ENCODE measurements at regions not wholly inside any gene's neighbourhood (a gene's known extent, or its start where the extent isn't known, plus 50 kb on each side); places are given as distances from the start of the nearest gene placed in this dataset.

- DNase-seq (ENCODE audit: extremely low spot score), result no peak
- Histone ChIP-seq H3K9me3 (peaks cover 0 to 10% (median 6%) of the 10 kb centered on the region in 4 donors), H3K27me3 (no peaks in the 10 kb centered on the region), H3K4me1 (peaks cover 0 to 12% (median 2%) of the 10 kb centered on the region in 4 donors), H3K36me3 (no peaks in the 10 kb centered on the region), H3K4me3 (no peak overlapping the region), H3K27ac (replicated peaks in 1 of 4) (no peak overlapping the region)
- intact Hi-C loops (cut with DNase I), result no loop called here
- no peak for TF ChIP-seq POLR2AphosphoS5 (IDR thresholded peaks at IDR 0.05)
- no peak for TF ChIP-seq EP300 (IDR thresholded peaks at IDR 0.05)
- TF ChIP-seq POLR2A (IDR thresholded peaks at IDR 0.05; ENCODE audit: low read depth), result no peak
- TF ChIP-seq CTCF (IDR thresholded peaks at IDR 0.05), result no peak
- 48% methylated on average over 4 of the region's 4 CpGs for WGBS
These were observed 214.6 kb downstream of the HDGFL1 start for GRCh38 chr6:22783931-22784330.

DNA sequence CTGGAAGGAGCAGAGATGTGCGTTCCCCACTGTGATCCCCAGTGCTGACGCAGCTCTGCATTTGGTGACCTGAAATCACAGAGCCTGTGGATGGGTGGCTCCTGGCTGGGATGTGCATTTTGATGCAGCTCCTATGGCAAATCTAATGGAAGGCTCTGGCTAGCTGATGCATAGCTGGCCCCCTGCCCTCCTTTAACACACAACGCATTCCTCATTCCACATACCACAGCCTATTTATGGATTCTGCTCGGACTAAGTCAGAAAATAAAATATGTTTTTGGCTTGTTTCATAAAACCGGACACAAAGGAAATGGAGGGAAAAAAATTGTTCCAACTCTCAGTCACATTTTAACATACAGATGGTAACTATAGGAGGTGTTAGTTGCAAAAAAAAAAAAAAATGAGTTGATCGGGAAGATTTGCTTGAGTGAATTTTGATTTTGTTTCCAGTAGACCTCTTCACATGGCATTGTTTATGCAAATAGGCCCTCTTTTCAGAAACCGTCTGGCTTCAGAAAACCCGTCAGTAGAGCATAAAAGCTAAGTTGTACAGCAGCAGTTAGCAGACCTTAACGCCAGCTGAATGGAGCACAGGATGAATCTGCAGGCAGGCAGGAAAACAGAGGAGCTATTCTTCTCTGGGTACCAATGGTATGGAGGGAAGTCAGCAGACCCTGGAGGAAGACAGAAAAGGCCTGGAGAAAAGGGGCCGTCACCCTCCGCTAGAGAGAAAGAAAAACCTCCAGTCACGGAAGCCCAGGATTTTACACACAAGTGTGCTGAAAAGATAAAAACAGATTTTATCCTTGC is 215.4 kb downstream of the HDGFL1 start:
- no peak for DNase-seq (ENCODE audit: extremely low spot score)
- Histone ChIP-seq H3K27ac (replicated peaks in 1 of 4) (no peak overlapping the region), H3K36me3 (no peaks in the 10 kb centered on the region), H3K4me3 (no peak overlapping the region), H3K4me1 (peaks cover 0 to 12% (median 2%) of the 10 kb centered on the region in 4 donors), H3K27me3 (no peaks in the 10 kb centered on the region), H3K9me3 (peaks cover 0 to under 1% (median 0%) of the 10 kb centered on the region in 4 donors)
- TF ChIP-seq POLR2A (IDR thresholded peaks at IDR 0.05; ENCODE audit: low read depth) (no peak), CTCF (IDR thresholded peaks at IDR 0.05) (no peak), EP300 (IDR thresholded peaks at IDR 0.05) (no peak), POLR2AphosphoS5 (IDR thresholded peaks at IDR 0.05) (no peak)
- 52% methylated on average over 12 of the region's 12 CpGs for WGBS
- intact Hi-C loops (cut with DNase I), result no loop called here

DNA sequence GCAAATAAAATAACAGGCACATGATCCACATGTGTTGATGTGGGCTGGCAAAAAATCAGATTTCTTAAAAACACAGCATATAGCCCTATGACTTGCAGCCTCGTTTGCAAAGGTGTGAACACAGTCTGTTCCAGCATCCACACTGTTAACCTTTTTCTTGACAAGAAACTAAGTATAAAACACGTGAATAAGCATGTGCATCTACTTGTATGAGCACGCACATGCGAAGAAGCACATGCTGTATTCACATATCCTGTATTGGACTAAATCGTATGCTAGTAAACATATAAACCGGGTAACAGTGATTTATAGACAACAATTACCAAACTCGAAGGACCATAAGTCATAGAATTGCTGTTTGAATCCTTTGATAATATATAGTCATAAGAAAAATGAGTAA is 218.7 kb downstream of the HDGFL1 start:
- Histone ChIP-seq H3K4me1 (peaks cover 0 to 12% (median 2%) of the 10 kb centered on the region in 4 donors), H3K36me3 (no peaks in the 10 kb centered on the region), H3K4me3 (no peak overlapping the region), H3K27me3 (no peaks in the 10 kb centered on the region), H3K27ac (replicated peaks in 1 of 4) (no peak overlapping the region), H3K9me3 (no peaks in the 10 kb centered on the region)
- 92% methylated on average over 7 of the region's 7 CpGs for WGBS
- no peak for DNase-seq (ENCODE audit: extremely low spot score)
- intact Hi-C loops (cut with DNase I), result no loop called here
- TF ChIP-seq CTCF (IDR thresholded peaks at IDR 0.05) (no peak), POLR2AphosphoS5 (IDR thresholded peaks at IDR 0.05) (no peak), EP300 (IDR thresholded peaks at IDR 0.05) (no peak), POLR2A (IDR thresholded peaks at IDR 0.05; ENCODE audit: low read depth) (no peak)

GRCh38 chr6:22789315-22789714 is 219.9 kb downstream of the HDGFL1 start:
- H3K4me1 ChIP-seq, result peaks cover 0 to 8% (median 2%) of the 10 kb centered on the region in 4 donors
- DNase-seq (ENCODE audit: extremely low spot score), result no peak
- H3K36me3 ChIP-seq, result no peaks in the 10 kb centered on the region
- intact Hi-C loops (cut with DNase I), result no loop called here
- TF ChIP-seq CTCF (IDR thresholded peaks at IDR 0.05), result no peak
- TF ChIP-seq POLR2AphosphoS5 (IDR thresholded peaks at IDR 0.05), result no peak
- no peak for TF ChIP-seq POLR2A (IDR thresholded peaks at IDR 0.05; ENCODE audit: low read depth)
- TF ChIP-seq EP300 (IDR thresholded peaks at IDR 0.05), result no peak
- H3K27me3 ChIP-seq, result no peaks in the 10 kb centered on the region
- no peak overlapping the region for H3K27ac ChIP-seq (replicated peaks in 1 of 4)
- no peak overlapping the region for H3K4me3 ChIP-seq
- H3K9me3 ChIP-seq, result peaks cover 0 to 5% (median under 1%) of the 10 kb centered on the region in 4 donors
- 72% methylated on average over 5 of the region's 5 CpGs for WGBS

All from esophagus muscularis mucosa (tissue), 4 donors.